Vagina (tissue), 2 donors: ENCODE measurements at regions not wholly inside any gene's neighbourhood (a gene's known extent, or its start where the extent isn't known, plus 50 kb on each side); places are given as distances from the start of the nearest gene placed in this dataset.
A peak's percentile ranks its signal among the peaks of the same experiment; 100 is the strongest.
"Not testable (repeated sequence)": the region's sequence is repeated elsewhere in the genome, so short reads cannot be mapped to it uniquely, and the experiment has no call there.

Experiments
- DNase-seq, 2 donors: peaks; one replicate each; pipeline ENCODE4 v3.0.0-alpha.2; 2017; ENCODE audit errors: extremely low spot score in 2 of 2
- H3K27ac ChIP-seq: fragments of 200-600 bp; sonication (generic); one replicate; pipeline ENCODE4 v1.5.1; 2019
- H3K27me3 ChIP-seq: fragments of 200-600 bp; sonication (generic); one replicate; pipeline ENCODE4 v1.5.1; 2019
- H3K36me3 ChIP-seq, 2 donors: fragments of 200-600 bp; sonication (generic); one replicate each; pipeline ENCODE4 v1.5.1; 2017 to 2019
- H3K4me1 ChIP-seq: fragments of 200-600 bp; sonication (generic); one replicate; pipeline ENCODE4 v1.5.1; 2019
- H3K4me3 ChIP-seq, 2 donors: fragments of 200-600 bp; sonication (generic); 1 replicate in 1 of 2; 2 replicates in 1 of 2; pipeline ENCODE4 v1.5.1; 2016 to 2019
- H3K9me3 ChIP-seq: fragments of 200-600 bp; sonication (generic); one replicate; pipeline ENCODE4 v1.5.1; 2019
- CTCF ChIP-seq, 3 experiments: fragments of 450-650 bp in 2 of 3; fragments of 200-600 bp in 1 of 3; sonication (generic) in 1 of 3; IDR thresholded peaks; one replicate each; pipeline ENCODE4 v1.5.1; 2017 to 2019; ENCODE audit warnings: antibody characterized with exemption in 3 of 3, mild to moderate bottlenecking in 2 of 3, moderate library complexity in 2 of 3
- POLR2A ChIP-seq, 2 donors: fragments of 450-650 bp; IDR thresholded peaks; one replicate each; pipeline ENCODE4 v1.6.1; 2017; ENCODE audit warnings: antibody characterized with exemption in 2 of 2, mild to moderate bottlenecking in 2 of 2, moderate library complexity in 2 of 2
- POLR2AphosphoS5 ChIP-seq, 2 donors: sonication (generic); formaldehyde crosslinking; IDR thresholded peaks; one replicate each; pipeline ENCODE4 v1.9.0; 2017; ENCODE audit warnings: antibody characterized with exemption in 2 of 2, mild to moderate bottlenecking in 2 of 2, low read depth in 1 of 2; ENCODE audit not compliant: insufficient read depth in 1 of 2
- intact Hi-C: fragments of 100-400 bp; cut with DNase I; formaldehyde crosslinking; loops from one replicate; pipeline ENCODE4 v1.15.1; 2023

GRCh38 chr12:124646385-124647230 lies 79.2 kb upstream of the NCOR2 start:
- Histone ChIP-seq H3K27ac (no peak overlapping the region), H3K27me3 (no peaks in the 10 kb centered on the region), H3K4me3 (peak overlapping the region in 1 of 2 donors; percentile 5), H3K9me3 (no peaks in the 10 kb centered on the region), H3K36me3 (no peaks in the 10 kb centered on the region), H3K4me1 (peaks cover 9% of the 10 kb centered on the region)
- TF ChIP-seq CTCF (IDR thresholded peaks at IDR 0.05): no peak
- no peak for TF ChIP-seq POLR2A (IDR thresholded peaks at IDR 0.05)
- no peak for TF ChIP-seq POLR2AphosphoS5 (IDR thresholded peaks at IDR 0.05; ENCODE audit: insufficient read depth in 1 of 2, low read depth in 1 of 2)
- intact Hi-C loops: no loop called here
- DNase-seq: no peak

GRCh38 chr12:124645530-124646244 lies 78.3 kb upstream of the NCOR2 start:
- H3K27me3 ChIP-seq: no peaks in the 10 kb centered on the region
- no peak for DNase-seq
- H3K36me3 ChIP-seq: no peaks in the 10 kb centered on the region
- H3K4me3 ChIP-seq: no peak overlapping the region
- no peak overlapping the region for H3K27ac ChIP-seq
- H3K4me1 ChIP-seq: peaks cover 9% of the 10 kb centered on the region
- intact Hi-C loops: no loop called here
- no peaks in the 10 kb centered on the region for H3K9me3 ChIP-seq
- TF ChIP-seq CTCF (IDR thresholded peaks at IDR 0.05): no peak
- TF ChIP-seq POLR2A (IDR thresholded peaks at IDR 0.05): no peak
- no peak for TF ChIP-seq POLR2AphosphoS5 (IDR thresholded peaks at IDR 0.05; ENCODE audit: insufficient read depth in 1 of 2, low read depth in 1 of 2)

GRCh38 chr12:124643768-124644167 lies 76.4 kb upstream of the NCOR2 start:
- H3K27ac ChIP-seq, H3K4me3 ChIP-seq, DNase-seq, intact Hi-C loops, H3K36me3 ChIP-seq, H3K9me3 ChIP-seq, H3K4me1 ChIP-seq, H3K27me3 ChIP-seq: not testable (repeated sequence)

- intact Hi-C loops: no loop called here
- TF ChIP-seq POLR2AphosphoS5 (IDR thresholded peaks at IDR 0.05; ENCODE audit: insufficient read depth in 1 of 2, low read depth in 1 of 2) (no peak), POLR2A (IDR thresholded peaks at IDR 0.05) (no peak), CTCF (IDR thresholded peaks at IDR 0.05) (no peak)
- Histone ChIP-seq H3K4me3 (no peak overlapping the region), H3K36me3 (no peaks in the 10 kb centered on the region), H3K9me3 (no peaks in the 10 kb centered on the region), H3K27ac (no peak overlapping the region), H3K4me1 (peaks cover 19% of the 10 kb centered on the region), H3K27me3 (no peaks in the 10 kb centered on the region)
- DNase-seq: no peak
Measured at GRCh38 chr12:124642105-124642504, 74.7 kb upstream of the NCOR2 start.

- intact Hi-C loops: no loop called here
- no peaks in the 10 kb centered on the region for H3K27me3 ChIP-seq
Measured at GRCh38 chr12:124641591-124641990, 74.2 kb upstream of the NCOR2 start.

More at GRCh38 chr12:124641591-124641990, 74.2 kb upstream of the NCOR2 start:
- Histone ChIP-seq H3K36me3 (no peaks in the 10 kb centered on the region), H3K4me1 (peaks cover 22% of the 10 kb centered on the region), H3K27ac (no peak overlapping the region), H3K9me3 (no peaks in the 10 kb centered on the region), H3K4me3 (no peak overlapping the region)
- DNase-seq: no peak
- no peak for TF ChIP-seq POLR2A (IDR thresholded peaks at IDR 0.05)
- no peak for TF ChIP-seq CTCF (IDR thresholded peaks at IDR 0.05)
- TF ChIP-seq POLR2AphosphoS5 (IDR thresholded peaks at IDR 0.05; ENCODE audit: insufficient read depth in 1 of 2, low read depth in 1 of 2): no peak
